Hindlimb muscle (tissue), 1 donor: ENCODE measurements at regions not wholly inside any gene's neighbourhood (a gene's known extent, or its start where the extent isn't known, plus 50 kb on each side); places are given as distances from the start of the nearest gene placed in this dataset.
"Not testable (repeated sequence)": the region's sequence is repeated elsewhere in the genome, so short reads cannot be mapped to it uniquely, and the experiment has no call there.

Source experiments
- DNase-seq: peaks from one replicate; pipeline ENCODE4 v3.0.0-alpha.2; 2013

DNA sequence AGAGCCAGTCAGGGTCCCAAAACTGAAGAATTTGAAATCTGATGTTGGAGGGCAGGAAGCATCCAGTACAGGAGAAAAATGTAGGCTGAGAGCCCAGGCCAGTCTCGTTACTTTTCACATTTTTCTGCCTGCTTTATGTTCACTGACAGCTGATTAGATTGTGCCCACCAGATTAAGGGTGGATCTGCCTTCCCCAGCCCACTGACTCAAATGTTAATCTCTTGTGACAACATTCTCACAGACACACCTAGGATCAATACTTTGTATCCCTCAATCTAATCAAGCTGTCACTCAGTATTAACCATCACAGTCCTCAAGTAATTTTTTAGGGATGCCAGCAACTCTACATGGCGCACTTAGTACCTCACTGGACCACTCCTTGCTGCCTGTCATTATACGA lies 1345.3 kb downstream of the FAM181B start:
- DNase-seq = no peak

DNA sequence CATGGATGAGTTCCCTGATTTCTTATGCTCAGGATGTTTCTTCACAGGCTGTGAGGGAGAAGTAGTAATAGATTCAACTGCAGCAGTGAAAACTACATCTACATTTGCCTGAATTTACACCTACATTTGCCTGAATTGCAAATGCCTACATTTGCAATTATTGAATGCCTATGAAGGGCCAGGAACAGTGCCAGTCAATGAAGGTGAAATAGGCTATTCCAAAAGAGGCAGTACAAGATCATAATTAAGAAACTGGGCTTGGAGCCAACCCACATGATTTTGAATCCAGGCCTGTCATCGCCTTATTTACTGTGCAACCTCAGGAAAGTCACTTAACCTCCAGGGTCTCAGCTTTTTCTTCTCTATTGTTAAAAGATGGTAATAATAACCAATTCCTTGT lies 1353.3 kb downstream of the FAM181B start:
- no peak for DNase-seq

DNA sequence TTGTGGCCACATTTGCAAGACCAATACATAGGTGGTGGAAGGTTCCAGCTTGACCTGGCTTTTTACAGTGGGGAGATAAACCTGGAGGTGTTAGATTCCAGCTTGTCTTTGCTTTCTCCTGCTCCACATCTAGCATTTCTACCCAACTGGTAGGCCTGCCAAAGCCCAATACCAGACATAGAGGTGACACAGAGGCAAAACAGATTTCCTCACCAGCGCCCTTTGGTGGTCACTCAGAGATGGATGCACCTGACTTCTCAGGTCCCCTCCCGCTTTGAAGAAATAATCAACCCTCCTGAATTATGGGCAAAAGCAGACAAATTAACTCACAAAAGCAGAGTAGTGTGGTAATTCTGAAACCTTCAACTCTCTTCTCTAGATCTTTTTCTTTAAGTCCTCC lies 1356.2 kb downstream of the FAM181B start:
- DNase-seq = no peak

DNA sequence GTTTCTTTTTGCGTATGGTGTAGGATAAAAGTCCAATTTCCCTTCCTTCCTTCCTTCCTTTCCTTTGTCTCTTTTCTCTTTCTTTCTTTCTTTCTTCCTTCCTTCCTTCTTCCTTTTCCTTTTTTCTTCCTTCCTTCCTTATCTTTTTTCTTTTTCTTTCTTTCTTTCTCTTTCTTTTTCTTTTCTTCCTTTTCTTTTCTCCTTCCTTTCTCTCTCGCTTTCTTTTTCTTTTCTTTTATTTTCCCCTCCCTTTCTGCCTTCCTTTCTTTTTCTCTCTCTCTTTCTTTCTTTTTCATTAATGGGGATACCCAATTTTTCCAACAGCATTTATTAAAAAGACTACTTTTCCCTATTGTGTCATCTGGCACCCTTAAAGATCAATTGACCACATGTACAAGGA lies 1359.7 kb downstream of the FAM181B start:
- no peak for DNase-seq

DNA sequence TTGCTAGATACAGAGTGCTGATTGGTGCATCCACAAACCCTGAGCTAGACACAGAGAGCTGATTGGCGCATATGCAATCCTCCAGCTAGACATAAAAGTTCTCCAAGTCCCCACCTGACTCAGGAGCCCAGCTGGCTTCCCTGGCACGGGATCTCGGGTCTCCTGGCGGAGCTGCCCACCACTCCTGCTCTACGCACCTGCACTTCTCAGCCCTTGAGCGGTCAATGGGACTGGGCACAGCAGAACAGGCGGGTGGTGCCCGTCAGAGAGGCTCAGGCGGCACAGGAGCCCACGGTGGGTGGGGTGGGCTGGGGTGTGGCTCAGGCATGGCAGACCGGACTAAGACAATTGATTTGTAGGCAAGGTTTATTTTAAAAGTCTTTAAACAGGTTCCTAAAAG lies 1365.5 kb downstream of the FAM181B start:
- DNase-seq = no peak

DNA sequence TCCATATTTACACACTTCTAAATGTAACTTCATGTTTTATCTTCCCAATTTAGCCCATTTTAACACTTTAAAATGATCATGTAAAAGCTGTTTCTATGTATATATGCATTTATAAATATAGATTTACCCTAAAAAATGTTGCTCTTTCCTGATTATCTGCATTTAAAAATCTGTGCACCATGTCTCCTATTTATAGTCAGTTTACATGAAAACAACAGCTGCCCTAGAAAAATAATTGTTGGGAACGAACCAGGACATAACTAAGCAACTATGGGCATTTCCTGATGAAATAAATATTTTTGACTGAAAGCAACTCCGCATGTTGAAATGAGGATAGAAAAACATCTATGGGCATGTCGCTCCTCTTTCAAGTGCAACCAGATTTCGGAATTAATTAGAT lies 1368.2 kb downstream of the FAM181B start:
- DNase-seq = no peak

DNA sequence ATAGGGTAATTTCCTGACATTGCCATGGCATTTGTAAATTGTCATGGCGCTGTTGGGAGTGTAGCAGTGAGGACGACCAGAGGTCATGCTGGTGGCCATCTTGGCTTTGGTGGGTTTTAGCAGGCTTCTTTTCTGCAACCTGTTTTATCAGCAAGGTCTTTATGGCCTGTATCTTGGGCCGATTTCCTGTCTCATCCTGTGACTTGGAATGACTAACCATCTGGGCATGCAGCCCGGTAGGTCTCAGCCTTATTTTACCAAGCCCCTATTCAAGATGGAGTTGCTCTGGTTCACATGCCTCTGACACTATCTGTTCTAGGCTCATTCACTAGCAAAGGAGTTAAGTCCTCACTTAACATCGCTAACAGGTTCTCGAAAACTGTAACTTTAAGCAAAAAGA lies 1374.2 kb downstream of the FAM181B start:
- no peak for DNase-seq

DNA sequence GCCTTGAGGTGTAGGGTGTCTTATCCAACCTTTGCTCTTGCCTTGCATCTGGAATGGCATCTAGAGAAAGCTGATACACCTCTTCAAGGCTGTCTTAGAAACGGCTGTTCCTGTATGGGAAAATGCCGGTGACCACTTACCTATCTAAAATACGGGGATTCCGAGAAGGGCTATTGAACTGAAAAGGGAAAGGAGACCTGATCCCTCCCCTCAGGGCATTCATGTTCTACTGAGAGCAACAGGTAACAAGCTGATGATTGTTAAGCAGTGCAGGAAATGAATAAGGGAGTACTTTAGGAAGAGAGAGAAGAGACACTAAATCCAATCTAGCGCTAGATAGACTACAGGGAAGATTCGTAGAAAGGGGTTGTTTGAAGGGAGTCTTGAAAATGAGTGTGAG lies 1388.1 kb downstream of the FAM181B start:
- no peak for DNase-seq

DNA sequence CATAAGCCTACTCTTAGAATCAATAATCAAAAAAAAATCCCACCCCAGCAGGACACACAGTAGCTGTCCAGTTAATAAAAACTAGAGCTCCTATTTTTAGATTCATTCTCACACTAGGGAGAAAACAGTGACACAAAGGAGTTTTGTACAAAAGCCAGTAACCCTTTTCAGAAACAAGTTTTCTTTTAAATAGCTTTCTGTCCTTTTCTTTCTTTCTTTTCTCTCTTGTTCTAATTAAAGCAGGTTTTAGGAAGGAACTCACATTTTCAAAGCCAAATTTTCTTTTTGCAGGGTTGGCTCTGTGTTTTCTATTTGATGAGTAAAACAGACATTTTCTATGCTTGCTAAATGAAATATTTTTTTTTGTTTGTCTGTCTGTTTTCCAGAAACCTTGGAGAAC lies 1390.7 kb downstream of the FAM181B start:
- DNase-seq = no peak

DNA sequence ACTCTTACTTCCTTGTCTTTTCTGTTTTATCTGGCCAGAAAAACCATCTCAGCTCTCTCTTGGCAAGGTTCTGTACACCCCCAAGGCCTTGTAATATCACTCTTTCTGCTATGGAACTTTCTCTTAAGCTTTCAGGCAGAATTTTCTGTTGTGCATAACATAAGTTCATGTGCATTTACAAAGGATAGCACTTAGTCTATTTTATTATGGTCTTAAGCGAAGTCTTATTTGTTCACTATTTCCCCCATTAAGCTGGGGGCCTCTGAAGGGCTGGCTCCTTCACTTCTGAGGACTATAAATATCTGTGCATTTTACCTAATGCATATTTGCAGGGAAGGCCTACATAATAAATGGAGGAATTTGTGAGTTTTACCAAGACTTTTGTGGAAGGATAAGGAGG lies 1393.4 kb downstream of the FAM181B start:
- no peak for DNase-seq

DNA sequence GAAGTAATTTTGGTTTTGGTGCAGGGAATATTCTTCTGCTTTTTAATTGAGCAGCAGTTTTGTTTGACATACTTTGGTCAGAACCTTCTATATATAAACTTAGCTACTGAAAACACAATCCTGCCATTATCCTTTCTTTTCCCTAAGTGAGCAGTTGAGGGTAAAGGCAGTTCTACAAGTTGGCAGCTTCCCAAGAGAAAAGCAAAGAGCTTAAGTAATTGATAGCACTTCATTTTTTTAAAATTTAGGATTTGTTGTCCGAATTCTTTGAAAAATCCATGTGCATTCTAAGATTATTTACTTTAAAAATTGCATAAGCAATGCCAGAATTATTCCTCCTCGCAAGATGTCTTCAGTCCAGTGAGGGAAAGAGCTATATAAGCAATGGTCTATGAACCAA lies 1394.1 kb downstream of the FAM181B start:
- DNase-seq = no peak

DNA sequence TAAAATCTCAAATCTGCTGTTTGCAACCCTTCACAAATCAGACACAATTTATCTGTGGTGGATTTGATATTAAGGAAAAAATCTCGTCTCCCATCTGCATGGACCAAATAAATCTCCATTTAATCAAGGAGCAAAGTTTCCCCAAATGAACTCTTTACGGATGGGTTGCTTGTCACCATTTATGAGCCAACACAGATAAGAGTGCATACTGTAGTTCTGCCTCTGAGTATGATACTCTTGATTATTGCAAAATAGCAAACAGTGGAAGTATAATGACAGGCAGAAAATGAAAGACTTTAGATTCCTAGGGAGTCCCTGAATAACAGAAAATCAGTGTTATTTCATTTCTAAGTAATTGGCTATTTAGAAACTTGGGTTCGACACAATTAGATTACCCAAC lies 1395.9 kb downstream of the FAM181B start:
- DNase-seq = no peak

DNA sequence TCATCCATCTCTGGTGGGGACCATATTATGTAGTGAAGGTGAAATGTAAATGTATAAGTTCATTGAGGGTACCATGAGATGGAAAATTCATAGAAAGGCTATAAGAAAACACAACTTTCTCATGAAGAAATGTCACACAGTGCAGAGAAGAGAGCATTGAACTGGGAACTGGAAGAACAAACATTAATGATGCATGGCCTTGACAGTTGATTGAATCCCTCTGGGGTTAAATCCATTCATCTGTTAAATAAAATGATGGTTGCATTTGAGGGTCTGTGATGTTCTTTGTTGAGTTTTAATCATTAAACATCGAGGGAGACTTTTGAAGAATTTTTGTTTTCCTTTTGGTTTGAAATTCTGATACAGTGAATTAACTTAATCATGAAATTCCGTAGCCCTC lies 1401.4 kb downstream of the FAM181B start:
- DNase-seq = no peak

DNA sequence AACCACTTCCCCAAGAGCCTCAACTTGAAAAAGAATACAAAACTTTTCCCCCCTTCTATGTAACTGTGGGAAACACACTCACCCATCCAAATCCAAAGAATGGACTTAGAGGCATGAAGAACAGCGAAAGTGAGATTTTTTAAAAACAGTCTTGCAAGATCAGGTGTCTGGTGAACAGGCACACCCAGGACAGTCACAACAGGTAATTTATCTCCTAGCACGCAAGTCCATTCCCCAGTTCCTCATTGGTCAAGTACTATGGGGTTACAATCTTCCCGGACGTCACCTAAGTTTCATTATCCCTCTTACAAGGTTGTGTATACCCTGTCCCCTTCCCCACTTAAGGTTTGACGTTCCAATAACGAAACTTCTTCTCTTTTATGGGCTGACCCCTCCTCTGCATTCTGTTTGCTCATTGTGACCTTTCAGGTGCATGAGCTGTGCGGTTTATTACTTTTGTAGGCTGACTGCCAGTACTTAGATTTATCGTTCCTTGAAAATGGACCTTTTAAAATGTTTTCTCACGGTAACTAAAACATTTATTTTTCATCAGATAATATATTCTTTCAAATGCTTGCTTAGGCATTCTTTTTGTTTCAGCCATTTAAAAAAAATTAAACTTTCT lies 1401.9 kb downstream of the FAM181B start:
- no peak for DNase-seq

DNA sequence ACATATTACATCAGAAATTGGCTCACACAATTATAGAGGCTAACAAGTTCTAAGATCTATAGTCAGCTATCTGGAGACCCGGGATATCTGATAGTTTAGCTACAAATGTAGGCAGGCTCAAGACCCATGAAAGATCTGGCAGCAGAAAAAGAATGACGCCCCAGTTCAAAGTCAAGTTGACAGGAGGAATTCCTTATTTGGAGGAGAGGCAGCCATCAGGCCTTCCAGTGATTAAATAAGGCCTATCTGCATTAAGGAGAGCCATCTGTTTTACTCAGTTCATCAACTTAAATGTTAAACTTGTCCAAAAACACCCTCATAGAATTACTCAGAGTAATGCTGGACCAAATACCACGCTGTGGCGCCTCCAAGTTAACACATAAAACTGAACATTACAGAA lies 1402.6 kb downstream of the FAM181B start:
- no peak for DNase-seq

DNA sequence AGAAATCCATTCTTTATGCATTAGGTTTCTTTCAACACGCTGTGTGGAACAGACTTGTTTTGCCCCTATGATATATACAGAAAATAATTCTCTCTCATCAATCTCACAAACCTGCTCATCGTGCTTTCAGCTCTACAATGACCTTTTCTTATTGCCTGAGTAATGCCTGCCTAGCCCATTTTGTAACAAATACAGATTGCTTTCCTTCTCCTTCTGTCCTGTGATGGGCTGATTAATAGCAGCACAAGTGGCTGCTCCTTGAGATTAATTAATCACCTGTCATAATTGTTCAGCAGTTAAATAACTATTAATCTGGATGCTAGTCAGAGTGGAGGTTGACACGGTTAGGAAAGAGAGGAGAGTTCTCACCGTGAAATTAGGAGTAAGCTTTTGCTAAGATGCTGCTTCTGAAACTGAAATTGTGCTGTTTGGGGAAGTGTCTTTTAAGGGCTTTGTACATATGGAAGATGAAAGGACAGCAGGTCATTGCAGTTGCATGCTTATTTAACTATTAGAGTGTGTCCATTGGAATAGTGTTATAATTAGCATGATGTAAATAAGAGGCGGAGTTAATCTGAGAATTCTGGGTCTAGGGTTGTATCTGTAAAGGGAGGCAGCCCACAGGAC lies 1430.5 kb downstream of the FAM181B start:
- DNase-seq = no peak

DNA sequence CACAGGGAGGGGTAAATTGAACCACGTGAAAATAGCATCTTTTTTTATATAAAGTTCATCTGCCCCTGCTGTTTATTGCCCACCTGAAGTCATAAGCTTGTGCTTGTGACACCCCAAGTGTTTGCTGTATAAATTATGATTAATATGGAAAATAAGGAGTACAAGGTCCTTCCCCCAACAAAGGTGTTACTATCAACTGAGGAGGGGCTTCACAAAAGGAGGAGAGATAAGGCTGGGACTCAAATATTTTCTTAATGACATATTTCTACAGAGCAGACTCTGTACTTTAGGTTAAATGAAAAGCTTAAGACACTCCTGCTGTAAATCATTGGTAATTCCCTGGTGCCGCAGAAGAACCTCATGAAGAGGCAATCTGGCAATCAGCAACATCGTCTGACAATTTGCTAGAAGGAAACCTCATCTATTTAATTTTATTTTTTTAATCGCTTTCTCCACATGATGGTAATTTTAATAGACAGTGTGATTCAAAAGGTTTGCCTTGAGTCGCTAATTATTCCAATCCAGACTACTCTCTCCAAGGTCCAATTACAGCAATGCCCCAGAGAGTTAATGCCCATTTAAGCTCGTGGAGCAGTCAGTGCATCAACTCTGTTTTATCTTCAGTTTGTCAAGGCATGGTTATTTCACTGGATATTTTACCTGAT lies 1432.4 kb downstream of the FAM181B start:
- DNase-seq = no peak

DNA sequence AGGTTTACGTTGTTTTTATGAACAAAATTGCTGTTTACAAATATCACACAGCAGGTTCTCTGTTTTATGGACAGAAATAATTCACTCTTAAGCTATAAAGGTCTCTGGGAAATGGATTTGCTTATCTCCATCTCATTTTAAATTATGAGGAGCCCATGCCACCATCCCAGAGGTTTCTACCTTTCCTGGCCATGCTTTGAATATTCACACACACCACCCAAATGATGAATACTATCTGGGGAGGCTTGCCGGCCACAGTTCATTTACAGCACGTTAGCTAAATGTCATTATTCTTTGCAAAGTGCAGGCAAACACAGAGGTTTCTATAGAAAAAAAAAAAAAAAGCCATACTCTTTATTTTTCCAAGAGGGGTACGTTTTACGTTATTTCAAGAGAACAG lies 1446.7 kb downstream of the FAM181B start:
- no peak for DNase-seq

DNA sequence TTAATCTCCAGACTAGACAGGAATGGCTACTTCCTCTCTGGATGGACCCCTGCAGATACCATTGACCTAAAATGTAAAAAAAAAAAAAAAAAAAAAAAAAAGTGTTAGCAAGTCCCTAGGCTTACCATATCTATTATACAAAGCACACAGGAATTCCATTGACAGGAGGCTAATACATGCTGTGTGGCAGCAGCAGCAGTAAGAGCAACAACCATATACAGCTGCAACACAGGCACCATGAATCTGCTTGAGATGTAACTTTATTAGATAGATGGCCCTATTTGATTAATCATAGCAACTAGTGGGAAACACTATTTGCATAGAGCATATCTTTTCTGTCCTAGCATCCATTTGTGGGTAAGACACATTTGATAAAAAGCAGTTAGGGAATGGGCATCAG lies 1447.1 kb downstream of the FAM181B start:
- DNase-seq = no peak

DNA sequence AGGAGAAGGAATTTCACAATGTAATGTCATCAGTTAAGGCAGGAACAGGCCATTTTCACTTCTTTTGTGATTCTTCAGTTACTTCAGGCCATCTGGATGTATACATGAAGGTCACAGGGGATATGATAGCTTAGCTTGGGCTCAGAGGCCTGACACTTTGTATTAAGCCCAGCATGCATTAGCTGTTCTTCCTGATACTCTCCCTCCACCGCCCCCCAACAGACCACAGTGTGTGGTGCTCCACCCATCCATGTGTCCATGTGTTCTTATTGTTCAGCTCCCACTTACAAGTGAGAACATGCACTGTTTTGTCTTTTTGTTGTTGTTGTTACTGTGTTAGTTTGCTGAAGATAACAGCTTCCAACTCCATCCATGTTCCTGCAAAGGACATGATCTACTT lies 1453.4 kb downstream of the FAM181B start:
- DNase-seq = not testable (repeated sequence)

DNA sequence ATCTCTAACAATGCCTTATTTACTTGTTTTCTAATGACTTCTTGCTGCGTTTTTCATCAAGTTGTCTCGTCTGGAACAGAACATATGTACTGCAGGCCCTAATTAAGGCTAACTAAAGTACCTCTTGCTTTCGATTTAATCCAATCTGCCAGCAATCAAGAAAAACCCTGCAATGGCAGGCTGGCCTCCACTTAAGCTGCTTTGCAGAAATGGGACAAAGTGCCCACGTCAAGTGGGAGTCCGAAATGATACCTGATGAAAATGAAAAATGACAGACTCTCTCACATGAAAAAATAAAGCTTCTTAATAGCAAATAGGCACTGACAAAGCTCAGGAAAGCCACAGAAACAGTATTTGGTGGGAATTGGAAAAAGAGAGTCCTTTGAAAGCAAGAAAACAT lies 1454.7 kb downstream of the FAM181B start:
- no peak for DNase-seq

DNA sequence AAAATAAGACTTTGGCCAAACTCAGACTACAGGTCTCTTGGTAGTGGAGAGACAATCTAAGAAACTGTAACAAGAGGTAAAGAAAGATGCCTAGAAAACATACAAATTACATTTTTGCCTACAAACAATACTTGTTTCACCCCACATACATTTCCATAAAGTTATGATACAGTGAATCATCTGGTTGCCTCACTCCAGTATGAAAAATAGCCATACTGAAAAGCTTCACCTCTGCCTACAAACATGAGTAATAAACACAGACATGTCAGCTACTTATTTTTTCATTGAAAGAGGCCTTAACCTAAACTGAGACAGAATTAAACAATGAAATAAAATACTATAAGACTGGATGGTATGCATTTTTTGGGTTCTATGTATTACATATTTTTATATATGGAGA lies 1463.0 kb downstream of the FAM181B start:
- DNase-seq = no peak

DNA sequence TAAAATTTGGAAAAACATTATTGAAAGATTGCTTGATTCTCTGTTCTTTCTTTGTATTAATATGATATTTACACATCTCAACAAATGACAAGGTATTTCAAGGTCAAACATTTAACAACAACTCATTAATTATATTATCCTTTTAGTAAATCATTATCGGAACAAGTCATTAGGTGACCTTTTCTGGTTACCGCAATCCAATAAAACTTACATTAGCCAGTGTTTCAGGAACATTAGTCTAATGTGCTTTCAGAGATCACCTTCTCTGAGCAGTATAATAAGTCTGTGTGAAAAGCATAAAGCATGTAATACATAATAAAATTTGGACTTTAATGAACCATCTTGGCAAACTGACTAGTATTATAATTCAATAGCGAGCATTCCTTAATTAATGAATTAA lies 1466.4 kb downstream of the FAM181B start:
- no peak for DNase-seq

DNA sequence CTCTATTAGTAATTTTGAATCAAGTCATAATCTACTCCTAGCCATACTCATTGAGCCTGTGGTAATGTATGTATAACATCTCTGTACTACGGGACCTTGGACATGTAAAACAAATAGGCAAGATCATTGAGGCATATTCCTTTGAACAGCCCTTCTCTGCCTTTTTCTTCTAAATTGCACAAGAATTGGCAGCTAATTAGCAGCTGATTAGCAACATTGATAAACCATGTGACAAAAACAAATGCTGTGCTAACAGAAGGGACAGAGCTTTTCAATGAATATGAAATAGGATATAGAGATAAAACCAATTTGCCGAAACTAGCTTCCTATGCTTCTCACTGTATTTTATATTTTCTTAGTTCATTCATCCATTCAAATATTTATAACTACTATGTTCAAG lies 1474.2 kb downstream of the FAM181B start:
- no peak for DNase-seq

DNA sequence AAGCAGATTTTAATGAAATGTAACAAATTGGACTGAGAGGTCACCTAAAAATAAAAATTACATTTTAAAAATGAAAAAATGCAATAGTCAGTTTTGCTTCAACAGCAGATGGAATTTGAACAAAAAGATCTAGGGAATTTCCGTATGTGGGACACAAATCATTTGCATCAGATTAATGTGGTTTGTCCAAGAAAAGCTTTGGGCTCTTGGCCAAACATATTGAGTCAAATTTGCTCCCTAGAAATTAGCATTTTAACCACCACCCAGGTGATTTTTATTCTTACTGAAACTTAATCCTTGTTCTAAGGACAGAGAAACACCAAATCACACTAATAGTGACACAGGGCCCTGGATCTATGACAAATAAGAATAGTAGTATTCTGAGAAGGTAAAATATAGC lies 1477.8 kb downstream of the FAM181B start:
- peak; percentile 6 for DNase-seq
